ENCODE measurements at regions not wholly inside any gene's neighbourhood (a gene's known extent, or its start where the extent isn't known, plus 50 kb on each side); places are given as distances from the start of the nearest gene placed in this dataset.

DNA sequence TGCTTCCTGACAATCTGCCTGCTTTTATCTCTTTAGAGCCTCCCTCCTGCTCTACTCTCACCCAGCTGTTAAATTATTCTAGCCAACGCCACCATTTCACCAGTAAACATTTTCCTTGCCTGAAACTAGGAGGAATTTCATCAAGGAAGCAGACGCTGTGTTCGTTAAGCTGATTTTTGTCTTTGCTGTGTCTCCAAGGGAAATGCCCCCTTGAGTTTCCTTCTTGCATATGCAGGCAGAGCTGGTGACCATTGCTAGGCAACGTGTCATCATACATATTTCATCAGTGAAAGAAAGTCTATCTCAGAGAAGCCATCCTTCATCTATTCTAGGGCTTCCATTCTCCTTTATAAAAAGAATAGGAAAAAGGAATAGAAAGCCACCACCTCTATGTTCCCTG lies 87.0 kb upstream of the ST8SIA2 start:
- TF ChIP-seq, protein P1, sequence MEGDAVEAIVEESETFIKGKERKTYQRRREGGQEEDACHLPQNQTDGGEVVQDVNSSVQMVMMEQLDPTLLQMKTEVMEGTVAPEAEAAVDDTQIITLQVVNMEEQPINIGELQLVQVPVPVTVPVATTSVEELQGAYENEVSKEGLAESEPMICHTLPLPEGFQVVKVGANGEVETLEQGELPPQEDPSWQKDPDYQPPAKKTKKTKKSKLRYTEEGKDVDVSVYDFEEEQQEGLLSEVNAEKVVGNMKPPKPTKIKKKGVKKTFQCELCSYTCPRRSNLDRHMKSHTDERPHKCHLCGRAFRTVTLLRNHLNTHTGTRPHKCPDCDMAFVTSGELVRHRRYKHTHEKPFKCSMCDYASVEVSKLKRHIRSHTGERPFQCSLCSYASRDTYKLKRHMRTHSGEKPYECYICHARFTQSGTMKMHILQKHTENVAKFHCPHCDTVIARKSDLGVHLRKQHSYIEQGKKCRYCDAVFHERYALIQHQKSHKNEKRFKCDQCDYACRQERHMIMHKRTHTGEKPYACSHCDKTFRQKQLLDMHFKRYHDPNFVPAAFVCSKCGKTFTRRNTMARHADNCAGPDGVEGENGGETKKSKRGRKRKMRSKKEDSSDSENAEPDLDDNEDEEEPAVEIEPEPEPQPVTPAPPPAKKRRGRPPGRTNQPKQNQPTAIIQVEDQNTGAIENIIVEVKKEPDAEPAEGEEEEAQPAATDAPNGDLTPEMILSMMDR (conservative IDR thresholded peaks at IDR 0.05) = peak; percentile 40
- TF ChIP-seq ZFX (IDR thresholded peaks at IDR 0.05) = no peak
